Hepatocyte (in vitro differentiated cells): ENCODE measurements at regions not wholly inside any gene's neighbourhood (a gene's known extent, or its start where the extent isn't known, plus 50 kb on each side); places are given as distances from the start of the nearest gene placed in this dataset.

Source experiments
- DNase-seq: peaks from one replicate; pipeline ENCODE4 v3.0.0-alpha.2; 2016; ENCODE audit warnings: low spot score
- H2AFZ ChIP-seq: fragments of 200-600 bp; sonication (generic); 2 replicates; pipeline ENCODE4 v1.6.0; 2016; ENCODE audit warnings: antibody characterized with exemption, mild to moderate bottlenecking
- H3K27ac ChIP-seq: fragments of 200-600 bp; sonication (generic); 2 replicates; pipeline ENCODE4 v1.5.1; 2016; ENCODE audit warnings: mild to moderate bottlenecking
- H3K27me3 ChIP-seq: fragments of 200-600 bp; sonication (generic); 2 replicates; pipeline ENCODE4 v1.6.1; 2016
- H3K36me3 ChIP-seq: fragments of 200-600 bp; sonication (generic); replicated peaks from 2 replicates; pipeline ENCODE4 v1.5.1; 2016; ENCODE audit warnings: low read depth; ENCODE audit not compliant: insufficient read depth
- H3K4me1 ChIP-seq: fragments of 200-600 bp; sonication (generic); 2 replicates; pipeline ENCODE4 v1.5.1; 2016; ENCODE audit warnings: mild to moderate bottlenecking, moderate library complexity; ENCODE audit not compliant: insufficient read depth
- H3K4me2 ChIP-seq: fragments of 200-600 bp; sonication (generic); 2 replicates; pipeline ENCODE4 v1.6.0; 2016
- H3K4me3 ChIP-seq: fragments of 200-600 bp; sonication (generic); 2 replicates; pipeline ENCODE4 v1.5.1; 2016; ENCODE audit warnings: mild to moderate bottlenecking
- H3K79me2 ChIP-seq: fragments of 200-600 bp; sonication (generic); 2 replicates; pipeline ENCODE4 v1.6.0; 2017; ENCODE audit warnings: mild to moderate bottlenecking
- H3K9me2 ChIP-seq: fragments of 200-600 bp; sonication (generic); replicated peaks from 2 replicates; pipeline ENCODE4 v1.6.0; 2017; ENCODE audit warnings: mild to moderate bottlenecking; ENCODE audit not compliant: insufficient read depth
- H3K9me3 ChIP-seq: fragments of 200-600 bp; sonication (generic); 2 replicates; pipeline ENCODE4 v1.5.1; 2016; ENCODE audit warnings: low read depth, mild to moderate bottlenecking
- H4K20me1 ChIP-seq: fragments of 200-600 bp; sonication (generic); 2 replicates; pipeline ENCODE4 v1.6.0; 2016; ENCODE audit warnings: mild to moderate bottlenecking; ENCODE audit not compliant: insufficient read depth, poor library complexity, severe bottlenecking
- CTCF ChIP-seq: fragments of 200-600 bp; sonication (generic); IDR thresholded peaks from 2 replicates; pipeline ENCODE4 v1.5.1; 2016; ENCODE audit warnings: antibody characterized with exemption, mild to moderate bottlenecking; ENCODE audit not compliant: poor library complexity
- EZH2 ChIP-seq: fragments of 200-600 bp; sonication (generic); IDR thresholded peaks from 2 replicates; pipeline ENCODE4 v1.6.1; 2016; ENCODE audit warnings: antibody characterized with exemption, mild to moderate bottlenecking, borderline replicate concordance
- EZH2phosphoT487 ChIP-seq: fragments of 200-600 bp; sonication (generic); IDR thresholded peaks from one replicate; pipeline ENCODE4 v1.6.1; 2018; ENCODE audit warnings: antibody characterized with exemption, mild to moderate bottlenecking, low read depth, moderate library complexity; ENCODE audit not compliant: unreplicated experiment, severe bottlenecking
- WGBS: methylation state at CpG from one replicate; pipeline ENCODE4 v1.1.6; 2016; ENCODE audit warnings: low lambda C conversion rate; ENCODE audit errors: missing lambda C conversion rate; 5-methylcytosine and 5-hydroxymethylcytosine counted together

- TF ChIP-seq EZH2phosphoT487, result no peak
- no peak for TF ChIP-seq CTCF
- no peak overlapping the region for H3K4me2 ChIP-seq
- no peak overlapping the region for H2AFZ ChIP-seq
- no peaks in the 10 kb centered on the region for H3K79me2 ChIP-seq
- no peaks in the 10 kb centered on the region for H4K20me1 ChIP-seq
- WGBS, result 93% methylated on average over 2 of the region's 2 CpGs
- DNase-seq, result no peak
- no peaks in the 10 kb centered on the region for H3K9me3 ChIP-seq
- H3K9me2 ChIP-seq, result no peaks in the 10 kb centered on the region
- H3K4me3 ChIP-seq, result no peak overlapping the region
- no peaks in the 10 kb centered on the region for H3K4me1 ChIP-seq
- no peak overlapping the region for H3K27ac ChIP-seq
- no peaks in the 10 kb centered on the region for H3K36me3 ChIP-seq
- no peaks in the 10 kb centered on the region for H3K27me3 ChIP-seq
Observed at GRCh38 chr3:174651951-174652350, 207.2 kb upstream of the NAALADL2 start.

GRCh38 chr3:174659511-174659910, 199.6 kb upstream of the NAALADL2 start:
- Histone ChIP-seq H3K4me1 (no peaks in the 10 kb centered on the region), H3K27me3 (no peaks in the 10 kb centered on the region), H3K36me3 (no peaks in the 10 kb centered on the region), H4K20me1 (no peaks in the 10 kb centered on the region), H2AFZ (no peak overlapping the region), H3K79me2 (no peaks in the 10 kb centered on the region), H3K4me2 (no peak overlapping the region), H3K4me3 (no peak overlapping the region), H3K27ac (no peak overlapping the region), H3K9me3 (no peaks in the 10 kb centered on the region), H3K9me2 (no peaks in the 10 kb centered on the region)
- TF ChIP-seq EZH2phosphoT487, result no peak
- TF ChIP-seq CTCF, result no peak
- TF ChIP-seq EZH2, result no peak
- WGBS, result 28% methylated on average over 3 of the region's 3 CpGs
- DNase-seq, result no peak

- TF ChIP-seq CTCF (no peak), EZH2 (no peak), EZH2phosphoT487 (no peak)
- Histone ChIP-seq H3K27ac (no peak overlapping the region), H3K9me3 (no peaks in the 10 kb centered on the region), H3K4me1 (no peaks in the 10 kb centered on the region), H3K4me3 (no peak overlapping the region), H2AFZ (no peak overlapping the region), H3K9me2 (no peaks in the 10 kb centered on the region), H3K4me2 (no peak overlapping the region), H3K36me3 (no peaks in the 10 kb centered on the region), H4K20me1 (no peaks in the 10 kb centered on the region), H3K27me3 (no peaks in the 10 kb centered on the region), H3K79me2 (no peaks in the 10 kb centered on the region)
- 74% methylated on average over 3 of the region's 3 CpGs for WGBS
- no peak for DNase-seq
Observed at GRCh38 chr3:174662653-174663052, 196.5 kb upstream of the NAALADL2 start.

GRCh38 chr3:174667386-174667785, 191.7 kb upstream of the NAALADL2 start:
- TF ChIP-seq EZH2phosphoT487, result no peak
- TF ChIP-seq EZH2, result no peak
- TF ChIP-seq CTCF, result no peak
- Histone ChIP-seq H3K27ac (no peak overlapping the region), H4K20me1 (no peaks in the 10 kb centered on the region), H3K9me2 (no peaks in the 10 kb centered on the region), H3K4me3 (no peak overlapping the region), H3K27me3 (no peaks in the 10 kb centered on the region), H3K4me1 (no peaks in the 10 kb centered on the region), H2AFZ (no peak overlapping the region), H3K79me2 (no peaks in the 10 kb centered on the region), H3K9me3 (no peaks in the 10 kb centered on the region), H3K36me3 (no peaks in the 10 kb centered on the region), H3K4me2 (no peak overlapping the region)
- DNase-seq, result no peak
- WGBS, result 71% methylated on average over 1 of the region's 1 CpG
